Ascending aorta (tissue), 2 donors: ENCODE measurements at regions not wholly inside any gene's neighbourhood (a gene's known extent, or its start where the extent isn't known, plus 50 kb on each side); places are given as distances from the start of the nearest gene placed in this dataset.
"Not testable (repeated sequence)": the region's sequence is repeated elsewhere in the genome, so short reads cannot be mapped to it uniquely, and the experiment has no call there.

Experiments
- DNase-seq, 2 donors: peaks; one replicate each; pipeline ENCODE4 v3.0.0-alpha.2; 2019; ENCODE audit warnings: low spot score in 2 of 2
- H3K27ac ChIP-seq, 2 donors: fragments of 200-600 bp; sonication (generic); one replicate each; pipeline ENCODE4 v1.5.1; 2016 to 2017; ENCODE audit warnings: mild to moderate bottlenecking in 1 of 2
- H3K27me3 ChIP-seq: fragments of 200-600 bp; sonication (generic); one replicate; pipeline ENCODE4 v1.5.1; 2017
- H3K36me3 ChIP-seq, 2 donors: fragments of 200-600 bp; sonication (generic); one replicate each; pipeline ENCODE4 v1.5.1; 2016
- H3K4me1 ChIP-seq, 2 donors: fragments of 200-600 bp; sonication (generic); one replicate each; pipeline ENCODE4 v1.5.1; 2016 to 2017; ENCODE audit warnings: mild to moderate bottlenecking in 1 of 2
- H3K4me3 ChIP-seq, 2 donors: fragments of 200-600 bp; sonication (generic); one replicate each; pipeline ENCODE4 v1.5.1; 2016 to 2017; ENCODE audit warnings: mild to moderate bottlenecking in 1 of 2
- H3K9me3 ChIP-seq, 2 donors: fragments of 200-600 bp; sonication (generic); one replicate each; pipeline ENCODE4 v1.5.1; 2016
- CTCF ChIP-seq, 3 experiments: fragments of 200-600 bp in 2 of 3; fragments of 450-650 bp in 1 of 3; sonication (generic) in 2 of 3; IDR thresholded peaks; one replicate each; pipeline ENCODE4 v1.5.1; 2016 to 2019; ENCODE audit warnings: antibody characterized with exemption in 3 of 3, mild to moderate bottlenecking in 1 of 3, moderate library complexity in 1 of 3
- intact Hi-C: fragments of 100-400 bp; cut with DNase I; formaldehyde crosslinking; loops from one replicate; pipeline ENCODE4 v1.15.1; 2023

DNA sequence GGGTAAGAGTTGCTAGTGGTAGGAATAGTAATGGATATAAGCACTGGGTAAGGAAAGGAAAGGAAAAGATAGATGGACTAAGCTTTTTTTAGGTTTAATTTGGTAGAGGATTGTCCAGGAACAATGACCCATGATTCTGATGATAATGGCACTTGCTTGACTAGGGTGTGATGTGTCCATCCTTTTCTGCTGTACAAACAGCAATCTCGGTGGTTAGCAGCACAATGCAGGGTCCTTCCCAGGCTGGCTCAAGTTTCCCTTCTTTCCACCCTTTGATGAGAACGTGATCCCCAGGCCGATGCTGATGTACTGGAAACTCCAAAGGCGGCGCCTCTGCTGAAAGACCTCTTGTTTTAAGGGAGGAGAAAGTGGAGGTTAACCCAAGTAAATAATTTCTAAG lies 105.3 kb downstream of the TMEM167A start:
- intact Hi-C loops = no loop called here
- no peak overlapping the region for H3K4me3 ChIP-seq
- no peaks in the 10 kb centered on the region for H3K4me1 ChIP-seq
- DNase-seq = no peak
- TF ChIP-seq CTCF (IDR thresholded peaks at IDR 0.05) = no peak
- H3K36me3 ChIP-seq = no peaks in the 10 kb centered on the region
- no peaks in the 10 kb centered on the region for H3K27me3 ChIP-seq
- peaks cover 0 to 6% of the 10 kb centered on the region in 2 donors for H3K9me3 ChIP-seq
- H3K27ac ChIP-seq = no peak overlapping the region

GRCh38 chr5:82971034-82971806 lies 106.0 kb downstream of the TMEM167A start:
- intact Hi-C loops, H3K4me3 ChIP-seq, H3K27me3 ChIP-seq, H3K36me3 ChIP-seq, DNase-seq, H3K9me3 ChIP-seq, H3K27ac ChIP-seq, H3K4me1 ChIP-seq: not testable (repeated sequence)

DNA sequence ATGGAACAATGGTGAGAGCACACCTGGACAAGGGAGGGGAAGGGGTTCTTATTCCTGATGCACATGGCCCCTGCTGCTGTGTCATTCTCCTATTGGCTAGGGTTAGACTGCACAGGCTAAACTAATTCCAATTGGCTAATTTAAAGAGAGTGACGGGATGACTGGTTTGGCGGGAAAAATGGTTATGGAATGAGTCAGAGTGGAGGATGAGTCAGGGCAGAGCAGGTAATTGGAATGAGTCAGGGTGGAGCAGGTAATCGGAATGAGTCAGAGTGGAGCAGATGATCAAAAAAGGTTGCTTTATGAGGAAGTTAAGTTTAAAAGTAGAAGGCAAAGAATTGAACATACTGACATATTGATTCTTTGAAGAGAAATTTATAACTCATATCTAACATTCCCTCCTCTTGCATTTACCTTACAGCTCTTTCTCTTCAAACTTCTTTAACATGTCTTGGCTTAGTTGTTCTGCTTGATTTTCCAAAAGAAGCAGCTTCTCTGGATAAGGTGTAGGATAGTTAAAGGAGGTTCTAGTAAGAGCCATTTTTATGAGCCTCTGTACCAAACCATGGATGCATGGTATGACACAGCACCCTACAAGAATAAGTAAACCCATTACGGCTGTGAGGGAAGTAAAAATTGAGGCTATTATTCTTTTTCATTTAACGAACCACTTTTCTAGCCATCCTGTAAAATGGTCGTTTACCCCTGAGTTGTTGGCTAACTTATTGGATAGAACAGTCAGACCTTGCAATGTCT lies 107.8 kb downstream of the TMEM167A start:
- H3K4me1 ChIP-seq, H3K36me3 ChIP-seq, DNase-seq, H3K9me3 ChIP-seq, H3K27ac ChIP-seq, intact Hi-C loops, H3K4me3 ChIP-seq, H3K27me3 ChIP-seq: not testable (repeated sequence)

DNA sequence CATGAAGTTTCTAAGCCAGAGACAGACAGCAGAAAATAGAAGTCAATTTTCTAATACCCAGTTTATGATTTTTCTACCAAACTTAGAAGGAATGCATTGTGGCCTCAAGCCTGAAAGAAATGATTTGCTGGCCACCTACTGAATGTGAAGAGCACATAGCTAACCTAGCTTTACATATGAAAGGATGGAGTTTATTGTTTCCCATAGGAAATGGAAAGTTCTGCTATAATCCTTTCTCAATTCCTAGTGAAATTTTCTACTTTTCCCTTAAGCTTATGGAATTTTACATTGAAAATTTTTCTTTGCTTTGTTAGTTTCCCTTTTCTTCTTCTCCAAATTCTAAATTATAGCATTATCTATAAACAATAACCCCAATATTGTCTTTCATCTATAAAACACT lies 110.1 kb downstream of the TMEM167A start:
- no peak for TF ChIP-seq CTCF (IDR thresholded peaks at IDR 0.05)
- H3K9me3 ChIP-seq = no peaks in the 10 kb centered on the region
- H3K27ac ChIP-seq = no peak overlapping the region
- H3K4me1 ChIP-seq = no peaks in the 10 kb centered on the region
- intact Hi-C loops = no loop called here
- DNase-seq = no peak
- no peak overlapping the region for H3K4me3 ChIP-seq
- H3K27me3 ChIP-seq = no peaks in the 10 kb centered on the region
- H3K36me3 ChIP-seq = no peaks in the 10 kb centered on the region

DNA sequence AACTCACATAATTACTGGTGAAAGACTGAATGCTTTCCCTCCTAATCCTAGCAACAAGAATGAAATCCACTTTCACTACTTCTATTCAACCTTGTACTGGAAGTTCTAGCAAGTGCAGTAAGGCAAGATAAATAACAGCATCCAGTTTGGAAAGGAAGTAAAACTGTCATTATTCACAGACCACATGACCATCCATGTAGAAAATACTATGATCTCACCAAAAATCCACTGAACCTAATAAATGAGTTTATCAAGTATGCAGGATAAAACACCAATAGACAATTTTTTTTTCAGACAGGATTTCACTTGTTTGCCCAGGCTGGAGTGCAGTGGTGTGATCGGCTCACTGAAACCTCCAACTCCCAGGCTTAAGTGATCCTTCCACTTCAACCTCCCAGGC lies 117.7 kb downstream of the TMEM167A start:
- Histone ChIP-seq H3K9me3 (peaks cover 5 to 13% of the 10 kb centered on the region in 2 donors), H3K27me3 (no peaks in the 10 kb centered on the region), H3K4me3 (no peak overlapping the region), H3K36me3 (no peaks in the 10 kb centered on the region), H3K27ac (no peak overlapping the region), H3K4me1 (no peaks in the 10 kb centered on the region)
- intact Hi-C loops = no loop called here
- no peak for DNase-seq
- no peak for TF ChIP-seq CTCF (IDR thresholded peaks at IDR 0.05)

DNA sequence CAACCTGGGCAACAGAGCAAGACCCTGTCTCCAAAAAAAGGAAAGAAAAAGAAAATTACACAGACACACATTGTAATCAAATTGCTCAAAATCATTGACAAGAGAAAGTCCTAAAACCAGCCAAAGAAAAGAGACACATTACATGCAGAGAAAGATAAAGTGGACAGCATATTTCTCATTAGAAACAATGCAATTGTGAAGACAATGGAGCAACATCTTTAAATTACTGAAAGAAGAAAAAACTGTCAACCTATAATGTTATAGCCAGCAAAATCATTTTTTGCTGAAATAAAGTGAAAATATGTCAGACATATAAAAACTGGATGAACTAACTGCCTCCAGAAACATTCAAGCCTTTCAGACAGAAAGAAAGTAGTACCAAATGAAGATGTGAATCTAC lies 120.6 kb downstream of the TMEM167A start:
- no peaks in the 10 kb centered on the region for H3K27me3 ChIP-seq
- no peak for TF ChIP-seq CTCF (IDR thresholded peaks at IDR 0.05)
- H3K4me3 ChIP-seq = no peak overlapping the region
- peaks cover 5 to 13% of the 10 kb centered on the region in 2 donors for H3K9me3 ChIP-seq
- H3K36me3 ChIP-seq = no peaks in the 10 kb centered on the region
- no peaks in the 10 kb centered on the region for H3K4me1 ChIP-seq
- no peak for DNase-seq
- H3K27ac ChIP-seq = no peak overlapping the region
- intact Hi-C loops = no loop called here
